ENCODE measurements at regions not wholly inside any gene's neighbourhood (a gene's known extent, or its start where the extent isn't known, plus 50 kb on each side); places are given as distances from the start of the nearest gene placed in this dataset.
"Not testable (repeated sequence)": the region's sequence is repeated elsewhere in the genome, so short reads cannot be mapped to it uniquely, and the experiment has no call there.

- peaks cover 69% of the 10 kb centered on the region for H3K9me3 Mint-ChIP-seq (ENCODE audit: low read depth)
- DNase-seq (ENCODE audit: low spot score, unreplicated experiment); H3K27ac Mint-ChIP-seq; H3K4me1 Mint-ChIP-seq (ENCODE audit: low read depth); H3K4me3 Mint-ChIP-seq (ENCODE audit: low read depth); H3K27me3 Mint-ChIP-seq: not testable (repeated sequence)
- H3K36me3 Mint-ChIP-seq (ENCODE audit: insufficient read depth): peaks cover 46% of the 10 kb centered on the region
Observed at GRCh38 chr10:42533866-42534265, 104.5 kb downstream of the ZNF33B start.

- TF ChIP-seq CTCF (IDR thresholded peaks at IDR 0.05; ENCODE audit: unreplicated experiment): no peak
- H3K27me3 Mint-ChIP-seq: no peaks in the 10 kb centered on the region
- peaks cover 60% of the 10 kb centered on the region for H3K9me3 Mint-ChIP-seq (ENCODE audit: low read depth)
- H3K4me3 Mint-ChIP-seq (ENCODE audit: low read depth): no peak overlapping the region
- DNase-seq (ENCODE audit: low spot score, unreplicated experiment): no peak
- peaks cover 37% of the 10 kb centered on the region for H3K36me3 Mint-ChIP-seq (ENCODE audit: insufficient read depth)
- H3K4me1 Mint-ChIP-seq (ENCODE audit: low read depth): no peaks in the 10 kb centered on the region
- no peak overlapping the region for H3K27ac Mint-ChIP-seq
Observed at GRCh38 chr10:42532996-42533395, 105.4 kb downstream of the ZNF33B start.

- Mint-ChIP-seq H3K4me1 (ENCODE audit: low read depth) (no peaks in the 10 kb centered on the region), H3K4me3 (ENCODE audit: low read depth) (no peak overlapping the region), H3K27me3 (no peaks in the 10 kb centered on the region), H3K9me3 (ENCODE audit: low read depth) (peaks cover 52% of the 10 kb centered on the region), H3K36me3 (ENCODE audit: insufficient read depth) (peaks cover 62% of the 10 kb centered on the region), H3K27ac (no peak overlapping the region)
- DNase-seq (ENCODE audit: low spot score, unreplicated experiment): no peak
- no peak for TF ChIP-seq CTCF (IDR thresholded peaks at IDR 0.05; ENCODE audit: unreplicated experiment)
Observed at GRCh38 chr10:42523098-42523497, 115.3 kb downstream of the ZNF33B start.

GRCh38 chr10:42519761-42520460 is 118.5 kb downstream of the ZNF33B start:
- H3K4me1 Mint-ChIP-seq (ENCODE audit: low read depth): no peaks in the 10 kb centered on the region
- peaks cover 68% of the 10 kb centered on the region for H3K36me3 Mint-ChIP-seq (ENCODE audit: insufficient read depth)
- no peak for TF ChIP-seq CTCF (IDR thresholded peaks at IDR 0.05; ENCODE audit: unreplicated experiment)
- peak overlapping the region; percentile 79 for H3K27ac Mint-ChIP-seq
- H3K9me3 Mint-ChIP-seq (ENCODE audit: low read depth): peaks cover 75% of the 10 kb centered on the region
- H3K27me3 Mint-ChIP-seq: no peaks in the 10 kb centered on the region
- no peak for DNase-seq (ENCODE audit: low spot score, unreplicated experiment)
- H3K4me3 Mint-ChIP-seq (ENCODE audit: low read depth): no peak overlapping the region

GRCh38 chr10:42519079-42519478 is 119.3 kb downstream of the ZNF33B start:
- H3K27me3 Mint-ChIP-seq: no peaks in the 10 kb centered on the region
- H3K27ac Mint-ChIP-seq: no peak overlapping the region
- no peak for TF ChIP-seq CTCF (IDR thresholded peaks at IDR 0.05; ENCODE audit: unreplicated experiment)
- H3K4me1 Mint-ChIP-seq (ENCODE audit: low read depth): no peaks in the 10 kb centered on the region
- peaks cover 65% of the 10 kb centered on the region for H3K36me3 Mint-ChIP-seq (ENCODE audit: insufficient read depth)
- DNase-seq (ENCODE audit: low spot score, unreplicated experiment): no peak
- peaks cover 74% of the 10 kb centered on the region for H3K9me3 Mint-ChIP-seq (ENCODE audit: low read depth)
- no peak overlapping the region for H3K4me3 Mint-ChIP-seq (ENCODE audit: low read depth)

GRCh38 chr10:42513921-42514320 is 124.4 kb downstream of the ZNF33B start:
- TF ChIP-seq CTCF (IDR thresholded peaks at IDR 0.05; ENCODE audit: unreplicated experiment): no peak
- H3K9me3 Mint-ChIP-seq (ENCODE audit: low read depth): peaks cover 60% of the 10 kb centered on the region
- no peak overlapping the region for H3K4me3 Mint-ChIP-seq (ENCODE audit: low read depth)
- no peaks in the 10 kb centered on the region for H3K4me1 Mint-ChIP-seq (ENCODE audit: low read depth)
- no peak overlapping the region for H3K27ac Mint-ChIP-seq
- peaks cover 24% of the 10 kb centered on the region for H3K36me3 Mint-ChIP-seq (ENCODE audit: insufficient read depth)
- DNase-seq (ENCODE audit: low spot score, unreplicated experiment): no peak
- no peaks in the 10 kb centered on the region for H3K27me3 Mint-ChIP-seq

Measured in progenitor cell of endocrine pancreas (in vitro differentiated cells).